Chondrocyte (in vitro differentiated cells): ENCODE measurements at regions not wholly inside any gene's neighbourhood (a gene's known extent, or its start where the extent isn't known, plus 50 kb on each side); places are given as distances from the start of the nearest gene placed in this dataset.

Experiments used
- DNase-seq: peaks from one replicate; pipeline ENCODE4 v3.0.0; 2021; ENCODE audit warnings: mixed read lengths, low spot score
- H3K27ac Mint-ChIP-seq: one replicate; pipeline ENCODE4 v1.8.0; 2021; ENCODE audit warnings: mild to moderate bottlenecking, moderate library complexity, mixed read lengths; ENCODE audit not compliant: unreplicated experiment
- H3K27me3 Mint-ChIP-seq: 2 replicates; pipeline ENCODE4 v1.8.0; 2021; ENCODE audit warnings: low read depth, mixed read lengths
- H3K36me3 Mint-ChIP-seq: 2 replicates; pipeline ENCODE4 v1.8.0; 2021; ENCODE audit warnings: low read depth, mixed read lengths
- H3K4me1 Mint-ChIP-seq: 2 replicates; pipeline ENCODE4 v1.8.0; 2021; ENCODE audit warnings: low read depth, mild to moderate bottlenecking, mixed read lengths
- H3K4me3 Mint-ChIP-seq: one replicate; pipeline ENCODE4 v1.8.0; 2021; ENCODE audit warnings: mild to moderate bottlenecking, moderate library complexity, mixed read lengths; ENCODE audit not compliant: unreplicated experiment
- H3K9me3 Mint-ChIP-seq: 2 replicates; pipeline ENCODE4 v1.8.0; 2021; ENCODE audit warnings: low read depth, mixed read lengths
- CTCF ChIP-seq: fragments of 200-600 bp; sonication (generic); IDR thresholded peaks from 2 replicates; pipeline ENCODE4 v1.5.0; 2021; ENCODE audit warnings: antibody characterized with exemption, mild to moderate bottlenecking, moderate library complexity

- H3K27ac Mint-ChIP-seq = no peak overlapping the region
- no peaks in the 10 kb centered on the region for H3K9me3 Mint-ChIP-seq
- H3K4me3 Mint-ChIP-seq = no peak overlapping the region
- no peaks in the 10 kb centered on the region for H3K36me3 Mint-ChIP-seq
- no peak for DNase-seq
- H3K4me1 Mint-ChIP-seq = no peaks in the 10 kb centered on the region
- no peak for TF ChIP-seq CTCF
- peaks cover 20% of the 10 kb centered on the region for H3K27me3 Mint-ChIP-seq
Measured at GRCh38 chr7:35533902-35534301, 161.0 kb downstream of the HERPUD2 start.

- Mint-ChIP-seq H3K27me3 (peaks cover 29% of the 10 kb centered on the region), H3K4me3 (no peak overlapping the region), H3K27ac (no peak overlapping the region), H3K4me1 (no peaks in the 10 kb centered on the region), H3K9me3 (no peaks in the 10 kb centered on the region), H3K36me3 (no peaks in the 10 kb centered on the region)
- DNase-seq = no peak
- TF ChIP-seq CTCF = no peak
Measured at GRCh38 chr7:35530124-35531109, 164.5 kb downstream of the HERPUD2 start.

GRCh38 chr7:35529713-35530112, 165.2 kb downstream of the HERPUD2 start:
- Mint-ChIP-seq H3K27me3 (peaks cover 32% of the 10 kb centered on the region), H3K4me1 (no peaks in the 10 kb centered on the region), H3K36me3 (no peaks in the 10 kb centered on the region), H3K4me3 (no peak overlapping the region), H3K9me3 (no peaks in the 10 kb centered on the region), H3K27ac (no peak overlapping the region)
- no peak for DNase-seq
- TF ChIP-seq CTCF = no peak

- Mint-ChIP-seq H3K9me3 (no peaks in the 10 kb centered on the region), H3K27ac (no peak overlapping the region), H3K27me3 (peaks cover 41% of the 10 kb centered on the region), H3K4me1 (no peaks in the 10 kb centered on the region), H3K36me3 (peaks cover 2% of the 10 kb centered on the region), H3K4me3 (no peak overlapping the region)
- no peak for TF ChIP-seq CTCF
- DNase-seq = no peak
Measured at GRCh38 chr7:35528381-35528977, 166.5 kb downstream of the HERPUD2 start.

- TF ChIP-seq CTCF = no peak
- no peak for DNase-seq
- Mint-ChIP-seq H3K9me3 (no peaks in the 10 kb centered on the region), H3K4me1 (no peaks in the 10 kb centered on the region), H3K27ac (no peak overlapping the region), H3K36me3 (peaks cover 2% of the 10 kb centered on the region), H3K4me3 (no peak overlapping the region), H3K27me3 (peaks cover 43% of the 10 kb centered on the region)
Measured at GRCh38 chr7:35526645-35527044, 168.3 kb downstream of the HERPUD2 start.
